EH (cell line): ENCODE measurements at regions not wholly inside any gene's neighbourhood (a gene's known extent, or its start where the extent isn't known, plus 50 kb on each side); places are given as distances from the start of the nearest gene placed in this dataset.

Source experiments
- DNase-seq: peaks from one replicate; pipeline ENCODE4 v3.0.0-alpha.2; 2015; ENCODE audit warnings: low read depth

GRCh38 chr6:134866563-134866962 is 83.3 kb downstream of the ALDH8A1 start:
- DNase-seq: no peak

- DNase-seq: no peak
Observed at GRCh38 chr6:134864558-134864957, 85.3 kb downstream of the ALDH8A1 start.

- no peak for DNase-seq
Observed at GRCh38 chr6:134863763-134864510, 86.0 kb downstream of the ALDH8A1 start.

GRCh38 chr6:134854366-134854765 is 95.5 kb downstream of the ALDH8A1 start:
- DNase-seq: no peak

- DNase-seq: peak; percentile 60
Observed at GRCh38 chr6:134853111-134854055, 96.5 kb downstream of the ALDH8A1 start.

GRCh38 chr6:134851548-134851947 is 98.4 kb downstream of the ALDH8A1 start:
- no peak for DNase-seq

GRCh38 chr6:134850721-134851305 is 99.1 kb downstream of the ALDH8A1 start:
- no peak for DNase-seq

GRCh38 chr6:134849920-134850447 is 99.9 kb downstream of the ALDH8A1 start:
- no peak for DNase-seq

- no peak for DNase-seq
Observed at GRCh38 chr6:134848076-134848475, 101.8 kb downstream of the ALDH8A1 start.

- DNase-seq: no peak
Observed at GRCh38 chr6:134846865-134847264, 103.0 kb downstream of the ALDH8A1 start.

GRCh38 chr6:134846031-134846430 is 103.9 kb downstream of the ALDH8A1 start:
- DNase-seq: no peak

- DNase-seq: no peak
Observed at GRCh38 chr6:134844120-134844519, 105.8 kb downstream of the ALDH8A1 start.

GRCh38 chr6:134840086-134840867 is 109.6 kb downstream of the ALDH8A1 start:
- DNase-seq: no peak

- peak; percentile 61 for DNase-seq
Observed at GRCh38 chr6:134835993-134836392, 113.9 kb downstream of the ALDH8A1 start.

- no peak for DNase-seq
Observed at GRCh38 chr6:134830940-134831339, 119.0 kb downstream of the ALDH8A1 start.

- DNase-seq: no peak
Observed at GRCh38 chr6:134830194-134830593, 119.7 kb downstream of the ALDH8A1 start.

GRCh38 chr6:134828641-134829040 is 121.3 kb downstream of the ALDH8A1 start:
- DNase-seq: no peak

- DNase-seq: peak; percentile 99
Observed at GRCh38 chr6:134826889-134827737, 122.8 kb downstream of the ALDH8A1 start.

GRCh38 chr6:134823710-134824034 is 126.2 kb downstream of the ALDH8A1 start:
- DNase-seq: no peak

GRCh38 chr6:134822920-134823709 is 126.8 kb downstream of the ALDH8A1 start:
- DNase-seq: peak; percentile 88
